BE2C (cell line): ENCODE measurements at regions not wholly inside any gene's neighbourhood (a gene's known extent, or its start where the extent isn't known, plus 50 kb on each side); places are given as distances from the start of the nearest gene placed in this dataset.

Experiments used
- DNase-seq: peaks from one replicate; pipeline ENCODE4 v3.0.0-alpha.2; 2020
- H3K27me3 ChIP-seq: fragments of 250-450 bp; sonication (Bioruptor Pico); 2 replicates; pipeline ENCODE4 v1.5.1; 2020; ENCODE audit warnings: mild to moderate bottlenecking
- H3K36me3 ChIP-seq: fragments of 250-450 bp; sonication (Bioruptor Pico); 2 replicates; pipeline ENCODE4 v1.5.1; 2020; ENCODE audit warnings: mild to moderate bottlenecking
- H3K4me1 ChIP-seq: fragments of 250-450 bp; sonication (Bioruptor Pico); 2 replicates; pipeline ENCODE4 v1.5.1; 2020
- H3K4me3 ChIP-seq: 2 replicates; pipeline ENCODE4 v1.5.1; 2011; ENCODE audit warnings: low read depth, low read length
- H3K9me3 ChIP-seq: fragments of 250-450 bp; sonication (Bioruptor Pico); 2 replicates; pipeline ENCODE4 v1.5.1; 2020
- CTCF ChIP-seq: IDR thresholded peaks from 2 replicates; pipeline ENCODE4 v1.5.1; 2012; ENCODE audit warnings: mild to moderate bottlenecking, low read depth, low read length

- no peaks in the 10 kb centered on the region for H3K4me1 ChIP-seq
- DNase-seq: no peak
- TF ChIP-seq CTCF: no peak
- H3K4me3 ChIP-seq: no peak overlapping the region
- no peaks in the 10 kb centered on the region for H3K36me3 ChIP-seq
- no peaks in the 10 kb centered on the region for H3K9me3 ChIP-seq
- H3K27me3 ChIP-seq: no peaks in the 10 kb centered on the region
Observed at GRCh38 chr14:85310491-85311272, 219.3 kb upstream of the FLRT2 start.

DNA sequence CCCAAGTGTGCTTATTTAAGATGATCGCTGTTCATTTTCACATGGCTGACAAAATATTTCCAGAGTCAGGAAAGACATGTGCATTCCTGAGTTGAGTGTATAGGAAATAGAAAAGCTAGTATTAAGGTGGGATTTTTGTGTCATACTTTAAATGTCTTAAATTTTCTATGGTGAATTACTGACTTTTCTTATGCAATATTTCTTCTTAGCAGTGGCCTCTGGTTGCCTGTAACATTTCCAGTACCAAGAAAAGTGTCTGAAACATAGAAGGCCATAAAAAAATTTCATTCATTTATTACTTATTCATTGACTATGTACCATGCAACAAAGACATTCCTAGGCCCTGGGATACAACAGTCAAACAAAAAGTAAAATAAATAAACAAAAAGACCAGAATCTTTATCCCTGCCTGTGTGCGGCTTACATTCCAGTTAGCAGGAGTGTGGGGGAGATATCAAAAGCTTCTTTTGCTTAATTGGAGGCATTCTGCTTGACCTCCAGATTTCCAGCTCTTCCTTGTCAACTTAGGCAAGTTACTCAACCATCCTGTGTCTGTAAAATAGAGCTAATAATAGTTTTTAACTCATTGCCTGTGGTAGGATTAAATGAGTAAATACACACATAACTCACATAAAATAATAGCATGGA lies 216.3 kb upstream of the FLRT2 start:
- Histone ChIP-seq H3K27me3 (no peaks in the 10 kb centered on the region), H3K4me3 (no peak overlapping the region), H3K9me3 (no peaks in the 10 kb centered on the region; the same call in 1 of the 2 replicates), H3K4me1 (no peaks in the 10 kb centered on the region), H3K36me3 (no peaks in the 10 kb centered on the region)
- no peak for TF ChIP-seq CTCF
- DNase-seq: no peak

- Histone ChIP-seq H3K4me1 (no peaks in the 10 kb centered on the region), H3K36me3 (no peaks in the 10 kb centered on the region), H3K4me3 (no peak overlapping the region), H3K9me3 (no peaks in the 10 kb centered on the region; the same call in 1 of the 2 replicates), H3K27me3 (no peaks in the 10 kb centered on the region)
- no peak for DNase-seq
- TF ChIP-seq CTCF: no peak
Observed at GRCh38 chr14:85315290-85315689, 214.7 kb upstream of the FLRT2 start.

- H3K27me3 ChIP-seq: no peaks in the 10 kb centered on the region
- no peaks in the 10 kb centered on the region for H3K4me1 ChIP-seq
- no peak for TF ChIP-seq CTCF
- DNase-seq: no peak
- no peak overlapping the region for H3K4me3 ChIP-seq
- no peaks in the 10 kb centered on the region; the same call in 1 of the 2 replicates for H3K9me3 ChIP-seq
- H3K36me3 ChIP-seq: no peaks in the 10 kb centered on the region
Observed at GRCh38 chr14:85315733-85316290, 214.1 kb upstream of the FLRT2 start.

GRCh38 chr14:85316701-85317410 lies 213.1 kb upstream of the FLRT2 start:
- H3K4me3 ChIP-seq: no peak overlapping the region
- no peaks in the 10 kb centered on the region for H3K36me3 ChIP-seq
- no peaks in the 10 kb centered on the region for H3K27me3 ChIP-seq
- no peaks in the 10 kb centered on the region; the same call in 1 of the 2 replicates for H3K9me3 ChIP-seq
- no peak for DNase-seq
- H3K4me1 ChIP-seq: no peaks in the 10 kb centered on the region
- TF ChIP-seq CTCF: no peak
